Mesenchymal stem cell (in vitro differentiated cells and primary cell): ENCODE measurements at regions not wholly inside any gene's neighbourhood (a gene's known extent, or its start where the extent isn't known, plus 50 kb on each side); places are given as distances from the start of the nearest gene placed in this dataset.

Experiments
- DNase-seq: peaks from one replicate; pipeline ENCODE4 v3.0.0-alpha.2; 2013
- H2AFZ ChIP-seq: one replicate; pipeline ENCODE4 v1.6.1; 2013; ENCODE audit warnings: low read depth, mild to moderate bottlenecking, control low read depth, inconsistent platforms, low read length, moderate library complexity
- H2AK5ac ChIP-seq: 2 replicates; pipeline ENCODE4 v1.6.1; 2013; ENCODE audit warnings: low read length, moderate library complexity, mild to moderate bottlenecking, inconsistent platforms; ENCODE audit not compliant: severe bottlenecking
- H2BK120ac ChIP-seq: one replicate; pipeline ENCODE4 v1.6.1; 2013; ENCODE audit warnings: low read depth, mild to moderate bottlenecking, inconsistent platforms, low read length, moderate library complexity
- H2BK12ac ChIP-seq, 2 experiments: one replicate each; pipeline ENCODE4 v1.6.1; 2013; ENCODE audit warnings: inconsistent platforms in 2 of 2, low read length in 2 of 2, mild to moderate bottlenecking in 2 of 2, moderate library complexity in 2 of 2, control low read depth in 1 of 2
- H2BK15ac ChIP-seq: one replicate; pipeline ENCODE4 v1.6.1; 2013; ENCODE audit warnings: mild to moderate bottlenecking, low read depth, inconsistent platforms; ENCODE audit not compliant: poor library complexity, severe bottlenecking
- H2BK5ac ChIP-seq: 2 replicates; pipeline ENCODE4 v1.6.1; 2013; ENCODE audit warnings: low read depth, mild to moderate bottlenecking, low read length, control low read depth, inconsistent platforms; ENCODE audit not compliant: poor library complexity, severe bottlenecking
- H3K14ac ChIP-seq, 2 experiments: one replicate each; pipeline ENCODE4 v1.6.1; 2013; ENCODE audit warnings: inconsistent platforms in 2 of 2, low read length in 2 of 2, control low read depth in 1 of 2, mild to moderate bottlenecking in 1 of 2, moderate library complexity in 1 of 2
- H3K18ac ChIP-seq, 2 experiments: one replicate each; pipeline ENCODE4 v1.6.1; 2013; ENCODE audit warnings: inconsistent platforms in 2 of 2, low read length in 2 of 2, control low read depth in 1 of 2, low read depth in 1 of 2, mild to moderate bottlenecking in 1 of 2
- H3K23ac ChIP-seq, 2 experiments: one replicate each; pipeline ENCODE4 v1.6.1; 2013; ENCODE audit warnings: inconsistent platforms in 2 of 2, low read length in 2 of 2, mild to moderate bottlenecking in 2 of 2, moderate library complexity in 2 of 2, control low read depth in 1 of 2
- H3K27ac ChIP-seq: 2 replicates; pipeline ENCODE4 v1.5.1; 2013; ENCODE audit warnings: mild to moderate bottlenecking, moderate library complexity, low read length, control low read depth, inconsistent platforms; ENCODE audit not compliant: poor library complexity, severe bottlenecking
- H3K27me3 ChIP-seq, 2 experiments: 2 replicates each; pipeline versions ENCODE4 v1.6.1 to v1.7.0; 2013; ENCODE audit warnings: low read length in 2 of 2, mild to moderate bottlenecking in 2 of 2, moderate library complexity in 2 of 2, control low read depth in 1 of 2, inconsistent platforms in 1 of 2; ENCODE audit not compliant: control insufficient read depth in 1 of 2, insufficient read depth in 1 of 2
- H3K36me3 ChIP-seq, 2 experiments: 2 replicates each; pipeline versions ENCODE4 v1.6.1 to v1.7.0; 2013; ENCODE audit warnings: low read length in 2 of 2, control low read depth in 1 of 2, inconsistent platforms in 1 of 2, low read depth in 1 of 2, mild to moderate bottlenecking in 1 of 2; ENCODE audit not compliant: insufficient read depth in 2 of 2, control insufficient read depth in 1 of 2
- H3K4ac ChIP-seq, 2 experiments: one replicate each; pipeline ENCODE4 v1.6.1; 2013; ENCODE audit warnings: inconsistent platforms in 2 of 2, low read length in 2 of 2, mild to moderate bottlenecking in 2 of 2, moderate library complexity in 2 of 2, control low read depth in 1 of 2, low read depth in 1 of 2
- H3K4me1 ChIP-seq: 2 replicates; pipeline ENCODE4 v1.6.1; 2013; ENCODE audit warnings: low read depth, low read length, control low read depth; ENCODE audit not compliant: control insufficient read depth, insufficient read depth
- H3K4me2 ChIP-seq: 2 replicates; pipeline ENCODE4 v1.6.1; 2013; ENCODE audit warnings: low read length, mild to moderate bottlenecking, inconsistent platforms; ENCODE audit not compliant: poor library complexity, severe bottlenecking
- H3K4me3 ChIP-seq, 2 experiments: 2 replicates each; pipeline versions ENCODE4 v1.5.1 to v1.7.0; 2013; ENCODE audit warnings: low read length in 2 of 2, mild to moderate bottlenecking in 2 of 2, control low read depth in 1 of 2, low read depth in 1 of 2; ENCODE audit not compliant: insufficient read depth in 1 of 2
- H3K79me1 ChIP-seq: replicated peaks from 2 replicates; pipeline ENCODE4 v1.6.1; 2013; ENCODE audit warnings: mild to moderate bottlenecking, control low read depth, low read length, inconsistent platforms; ENCODE audit not compliant: poor library complexity, severe bottlenecking
- H3K9ac ChIP-seq: 2 replicates; pipeline ENCODE4 v1.7.0; 2013; ENCODE audit warnings: mild to moderate bottlenecking, low read length, moderate library complexity
- H3K9me3 ChIP-seq: 2 replicates; pipeline ENCODE4 v1.7.0; 2013; ENCODE audit warnings: mild to moderate bottlenecking, low read length; ENCODE audit not compliant: control insufficient read depth
- H4K8ac ChIP-seq: one replicate; pipeline ENCODE4 v1.6.1; 2013; ENCODE audit warnings: inconsistent platforms, mild to moderate bottlenecking, low read length, moderate library complexity
- H4K91ac ChIP-seq: one replicate; pipeline ENCODE4 v1.6.1; 2013; ENCODE audit warnings: mild to moderate bottlenecking, low read length, inconsistent platforms
- WGBS: methylation state at CpG from one replicate; pipeline ENCODE4 v1.1.7; 2013; ENCODE audit warnings: mixed read lengths; 5-methylcytosine and 5-hydroxymethylcytosine counted together

- H3K9ac ChIP-seq = peak overlapping the region; percentile 15
- no peak overlapping the region for H3K4me2 ChIP-seq
- no peak overlapping the region for H3K27ac ChIP-seq
- H2AFZ ChIP-seq = no peak overlapping the region
- H2AK5ac ChIP-seq = no peak overlapping the region
- H4K8ac ChIP-seq = no peak overlapping the region
- 94% methylated on average over 2 of the region's 3 CpGs for WGBS
- no peaks in the 10 kb centered on the region for H3K36me3 ChIP-seq
- no peak for DNase-seq
- H2BK5ac ChIP-seq = no peak overlapping the region
- no peak overlapping the region for H2BK120ac ChIP-seq
- no peak overlapping the region for H3K4me3 ChIP-seq
- no peak overlapping the region for H3K18ac ChIP-seq
- no peak overlapping the region for H3K23ac ChIP-seq
- no peak overlapping the region for H4K91ac ChIP-seq
- H3K79me1 ChIP-seq = no peaks in the 10 kb centered on the region
- no peaks in the 10 kb centered on the region for H3K27me3 ChIP-seq
- H3K14ac ChIP-seq = no peak overlapping the region
- H3K4ac ChIP-seq = no peak overlapping the region
- H2BK12ac ChIP-seq = no peak overlapping the region
- no peak overlapping the region for H2BK15ac ChIP-seq
- no peaks in the 10 kb centered on the region for H3K9me3 ChIP-seq
- no peaks in the 10 kb centered on the region for H3K4me1 ChIP-seq
These were observed 196.5 kb downstream of the FAM76B start for GRCh38 chr11:95593111-95593510.

- Histone ChIP-seq H2AFZ (no peak overlapping the region), H3K4me1 (no peaks in the 10 kb centered on the region), H4K8ac (no peak overlapping the region), H3K4me2 (no peak overlapping the region), H3K14ac (no peak overlapping the region), H3K9ac (peak overlapping the region; percentile 15), H3K27me3 (no peaks in the 10 kb centered on the region), H2BK12ac (peak overlapping the region in 1 of 2 experiments; percentile 79), H4K91ac (peak overlapping the region; percentile 21), H3K23ac (no peak overlapping the region), H2BK15ac (no peak overlapping the region), H3K27ac (no peak overlapping the region), H2BK5ac (no peak overlapping the region), H3K36me3 (no peaks in the 10 kb centered on the region), H3K9me3 (no peaks in the 10 kb centered on the region), H3K18ac (no peak overlapping the region), H3K79me1 (no peaks in the 10 kb centered on the region), H2BK120ac (no peak overlapping the region), H2AK5ac (no peak overlapping the region), H3K4me3 (peak overlapping the region in 1 of 2 experiments; percentile 7), H3K4ac (no peak overlapping the region)
- WGBS = 12% methylated on average over 4 of the region's 4 CpGs
- DNase-seq = peak; percentile 20
These were observed 197.1 kb downstream of the FAM76B start for GRCh38 chr11:95592471-95592870.

- Histone ChIP-seq H3K27ac (no peak overlapping the region), H3K4ac (peak overlapping the region in 1 of 2 experiments; percentile 24), H3K18ac (no peak overlapping the region), H2BK120ac (no peak overlapping the region), H3K36me3 (no peaks in the 10 kb centered on the region), H2BK5ac (no peak overlapping the region), H3K27me3 (no peaks in the 10 kb centered on the region), H2BK12ac (no peak overlapping the region), H3K4me2 (no peak overlapping the region), H3K23ac (no peak overlapping the region), H3K14ac (no peak overlapping the region), H2AFZ (no peak overlapping the region), H2AK5ac (no peak overlapping the region), H4K8ac (no peak overlapping the region), H3K9me3 (no peaks in the 10 kb centered on the region), H2BK15ac (no peak overlapping the region), H3K4me3 (no peak overlapping the region), H4K91ac (no peak overlapping the region), H3K79me1 (no peaks in the 10 kb centered on the region), H3K4me1 (no peaks in the 10 kb centered on the region), H3K9ac (no peak overlapping the region)
- WGBS = 94% methylated on average over 10 of the region's 10 CpGs
- DNase-seq = no peak
These were observed 199.5 kb downstream of the FAM76B start for GRCh38 chr11:95589893-95590612.

- Histone ChIP-seq H3K79me1 (no peaks in the 10 kb centered on the region), H3K9ac (no peak overlapping the region), H3K27me3 (no peaks in the 10 kb centered on the region), H2AK5ac (no peak overlapping the region), H2AFZ (no peak overlapping the region), H2BK15ac (no peak overlapping the region), H3K27ac (no peak overlapping the region), H3K4me3 (no peak overlapping the region), H3K23ac (no peak overlapping the region), H3K36me3 (no peaks in the 10 kb centered on the region), H3K18ac (no peak overlapping the region), H2BK12ac (no peak overlapping the region), H3K4ac (no peak overlapping the region), H2BK120ac (no peak overlapping the region), H3K4me2 (no peak overlapping the region), H4K8ac (no peak overlapping the region), H3K9me3 (no peaks in the 10 kb centered on the region), H3K4me1 (no peaks in the 10 kb centered on the region), H3K14ac (no peak overlapping the region), H4K91ac (no peak overlapping the region), H2BK5ac (no peak overlapping the region)
- no peak for DNase-seq
- 81% methylated on average over 2 of the region's 3 CpGs for WGBS
These were observed 200.8 kb downstream of the FAM76B start for GRCh38 chr11:95588821-95589220.
